Retinal pigment epithelial cell (primary cell): ENCODE measurements at regions not wholly inside any gene's neighbourhood (a gene's known extent, or its start where the extent isn't known, plus 50 kb on each side); places are given as distances from the start of the nearest gene placed in this dataset.

Source experiments
- DNase-seq: peaks from one replicate; pipeline ENCODE4 v3.0.0-alpha.2; 2010; ENCODE audit warnings: low read depth
- H3K4me3 ChIP-seq: 2 replicates; pipeline ENCODE4 v1.5.1; 2011; ENCODE audit warnings: mild to moderate bottlenecking, low read length, control low read depth, moderate library complexity
- CTCF ChIP-seq: conservative IDR thresholded peaks from 2 replicates; pipeline ENCODE4 v1.5.1; 2011; ENCODE audit warnings: low read depth, low read length, control low read depth, inconsistent platforms

GRCh38 chr3:168914662-168915061 lies 748.9 kb downstream of the MECOM start:
- no peak for TF ChIP-seq CTCF
- DNase-seq: no peak

GRCh38 chr3:168909260-168909659 lies 754.3 kb downstream of the MECOM start:
- no peak for DNase-seq
- no peak overlapping the region for H3K4me3 ChIP-seq
- no peak for TF ChIP-seq CTCF

More at GRCh38 chr3:168914662-168915061, 748.9 kb downstream of the MECOM start:
- no peak overlapping the region for H3K4me3 ChIP-seq

- no peak for TF ChIP-seq CTCF
- no peak overlapping the region for H3K4me3 ChIP-seq
- DNase-seq: no peak
Measured at GRCh38 chr3:168895419-168895818, 768.1 kb downstream of the MECOM start.

GRCh38 chr3:168894214-168894613 lies 769.3 kb downstream of the MECOM start:
- no peak for TF ChIP-seq CTCF
- H3K4me3 ChIP-seq: no peak overlapping the region
- no peak for DNase-seq

GRCh38 chr3:168889666-168890065 lies 773.8 kb downstream of the MECOM start:
- no peak for DNase-seq
- no peak for TF ChIP-seq CTCF
- no peak overlapping the region for H3K4me3 ChIP-seq

GRCh38 chr3:168888781-168889180 lies 774.7 kb downstream of the MECOM start:
- no peak overlapping the region for H3K4me3 ChIP-seq
- TF ChIP-seq CTCF: no peak
- DNase-seq: no peak

- TF ChIP-seq CTCF: no peak
- H3K4me3 ChIP-seq: no peak overlapping the region
- DNase-seq: no peak
Measured at GRCh38 chr3:168885028-168885427, 778.5 kb downstream of the MECOM start.
